H1 (cell line): ENCODE measurements at regions not wholly inside any gene's neighbourhood (a gene's known extent, or its start where the extent isn't known, plus 50 kb on each side); places are given as distances from the start of the nearest gene placed in this dataset.

Source experiments
- CTCF ChIA-PET: fragments of 300-600 bp; sonication (Branson Sonifier 250); formaldehyde crosslinking; loops from one replicate; lab custom pipeline; 2021; ENCODE audit not compliant: partially characterized antibody; lab: Charles Lee
- POLR2A ChIA-PET: fragments of 300-600 bp; sonication (Branson Sonifier 250); formaldehyde crosslinking; loops from one replicate; lab custom pipeline; 2021; ENCODE audit warnings: inconsistent platforms; ENCODE audit not compliant: partially characterized antibody; lab: Charles Lee
- DNase-seq, 2 experiments: peaks; one replicate each; pipeline versions ENCODE4 v3.0.0 to v3.0.0-alpha.2; 2010 to 2022; ENCODE audit warnings: low spot score in 2 of 2, low read depth in 1 of 2, mixed read lengths in 1 of 2
- FAIRE-seq: peaks from 2 replicates; lab custom pipeline; 2011; peaks lifted over from hg19 to GRCh38; lab: Jason Lieb, UNC
- H2AFZ ChIP-seq: 2 replicates; pipeline ENCODE4 v1.8.1; 2012; ENCODE audit warnings: low read length, inconsistent platforms
- H2AK5ac ChIP-seq: 2 replicates; pipeline ENCODE4 v1.6.1; 2013; ENCODE audit warnings: low read depth, low read length
- H2BK120ac ChIP-seq: replicated peaks from 2 replicates; pipeline ENCODE3; 2013; ENCODE audit warnings: low read depth, low read length, inconsistent platforms
- H2BK12ac ChIP-seq: 2 replicates; pipeline ENCODE4 v1.6.1; 2013; ENCODE audit warnings: low read depth, low read length
- H2BK15ac ChIP-seq: 2 replicates; pipeline ENCODE4 v1.6.1; 2013; ENCODE audit warnings: low read length
- H2BK20ac ChIP-seq: 2 replicates; pipeline ENCODE4 v1.6.1; 2013; ENCODE audit warnings: low read length
- H2BK5ac ChIP-seq: 2 replicates; pipeline ENCODE4 v1.6.1; 2013; ENCODE audit warnings: low read depth, low read length
- H3K14ac ChIP-seq: 2 replicates; pipeline ENCODE4 v1.6.1; 2013; ENCODE audit warnings: inconsistent platforms; ENCODE audit not compliant: insufficient read length
- H3K18ac ChIP-seq: 2 replicates; pipeline ENCODE4 v1.6.1; 2013; ENCODE audit warnings: low read length; ENCODE audit errors: extremely low read depth
- H3K23ac ChIP-seq: 2 replicates; pipeline ENCODE4 v1.6.1; 2013; ENCODE audit warnings: inconsistent platforms; ENCODE audit not compliant: insufficient read length
- H3K23me2 ChIP-seq: 2 replicates; pipeline ENCODE4 v1.6.1; 2013; ENCODE audit warnings: low read depth, low read length
- H3K27ac ChIP-seq: 2 replicates; pipeline ENCODE4 v1.6.1; 2011; ENCODE audit warnings: low read depth, low read length, inconsistent platforms
- H3K27me3 ChIP-seq, 4 experiments: replicated peaks in 1 of 4; 1 replicate in 1 of 4; 2 replicates in 3 of 4; pipeline versions ENCODE4 v1.6.1 to v1.8.1; 2011 to 2013; ENCODE audit warnings: low read length in 3 of 4, mild to moderate bottlenecking in 3 of 4, inconsistent platforms in 2 of 4, mixed read lengths in 2 of 4, moderate library complexity in 1 of 4; ENCODE audit not compliant: control insufficient read depth in 3 of 4, insufficient read depth in 3 of 4; ENCODE audit errors: extremely low read depth in 1 of 4
- H3K36me3 ChIP-seq, 4 experiments: 2 replicates each; pipeline versions ENCODE4 v1.6.1 to v1.8.1; 2011 to 2013; ENCODE audit warnings: mild to moderate bottlenecking in 4 of 4, low read length in 3 of 4, moderate library complexity in 2 of 4, control low read depth in 1 of 4, inconsistent platforms in 1 of 4; ENCODE audit not compliant: insufficient read depth in 4 of 4, control insufficient read depth in 2 of 4
- H3K4ac ChIP-seq: replicated peaks from 2 replicates; pipeline ENCODE3; 2013; ENCODE audit warnings: low read length, low read depth, mixed read lengths, inconsistent platforms; ENCODE audit not compliant: insufficient read length
- H3K4me1 ChIP-seq, 4 experiments: replicated peaks in 1 of 4; 1 replicate in 1 of 4; 2 replicates in 3 of 4; pipeline versions ENCODE4 v1.6.1 to v1.8.1; 2011 to 2013; ENCODE audit warnings: low read length in 3 of 4, inconsistent platforms in 2 of 4, mixed read lengths in 1 of 4; ENCODE audit not compliant: insufficient read depth in 4 of 4, control insufficient read depth in 3 of 4
- H3K4me2 ChIP-seq, 2 experiments: 2 replicates each; pipeline versions ENCODE4 v1.6.1 to v1.8.1; 2011 to 2013; ENCODE audit warnings: low read depth in 2 of 2, low read length in 2 of 2, control low read depth in 1 of 2, inconsistent platforms in 1 of 2, mild to moderate bottlenecking in 1 of 2; ENCODE audit not compliant: insufficient read depth in 1 of 2
- H3K4me3 ChIP-seq, 4 experiments: fragments of 200-600, 300-600 bp in 1 of 4; sonication (generic), shearing (Covaris generic), sonication (Bioruptor Twin) in 1 of 4; 2 replicates each; pipeline versions ENCODE4 v1.5.1 to v1.8.1; 2011 to 2016; ENCODE audit warnings: low read length in 4 of 4, low read depth in 3 of 4, control low read depth in 2 of 4, inconsistent platforms in 2 of 4, mild to moderate bottlenecking in 2 of 4, mixed read lengths in 1 of 4, moderate library complexity in 1 of 4; ENCODE audit not compliant: insufficient read depth in 2 of 4; ENCODE audit errors: extremely low read depth in 1 of 4
- H3K56ac ChIP-seq: replicated peaks from 2 replicates; pipeline ENCODE3; 2013; ENCODE audit warnings: low read depth, mild to moderate bottlenecking, mixed read lengths, low read length, inconsistent platforms; ENCODE audit not compliant: insufficient read length
- H3K79me1 ChIP-seq: 2 replicates; pipeline ENCODE4 v1.6.1; 2013; ENCODE audit warnings: low read depth, low read length, control low read depth
- H3K79me2 ChIP-seq, 2 experiments: 2 replicates each; pipeline versions ENCODE4 v1.6.1 to v1.8.1; 2012 to 2013; ENCODE audit warnings: low read length in 2 of 2, mild to moderate bottlenecking in 2 of 2, inconsistent platforms in 1 of 2; ENCODE audit not compliant: insufficient read depth in 2 of 2, control insufficient read depth in 1 of 2
- H3K9ac ChIP-seq, 4 experiments: replicated peaks in 1 of 4; 1 replicate in 1 of 4; 2 replicates in 3 of 4; pipeline versions ENCODE4 v1.6.1 to v1.8.1; 2011 to 2013; ENCODE audit warnings: low read depth in 3 of 4, low read length in 3 of 4, control low read depth in 2 of 4, mild to moderate bottlenecking in 2 of 4, moderate library complexity in 2 of 4, inconsistent platforms in 1 of 4; ENCODE audit errors: extremely low read depth in 1 of 4
- H3K9me3 ChIP-seq, 2 experiments: 2 replicates each; pipeline versions ENCODE4 v1.6.1 to v1.8.1; 2012 to 2013; ENCODE audit warnings: mild to moderate bottlenecking in 2 of 2, moderate library complexity in 2 of 2, control low read depth in 1 of 2, inconsistent platforms in 1 of 2, low read depth in 1 of 2, low read length in 1 of 2, mixed read lengths in 1 of 2; ENCODE audit not compliant: insufficient read depth in 2 of 2
- H4K20me1 ChIP-seq, 2 experiments: replicated peaks in 1 of 2; 2 replicates each; pipeline versions ENCODE3 to v1.8.1; 2011 to 2013; ENCODE audit warnings: inconsistent platforms in 2 of 2, low read length in 2 of 2, mild to moderate bottlenecking in 1 of 2; ENCODE audit not compliant: insufficient read depth in 2 of 2, control insufficient read depth in 1 of 2
- H4K5ac ChIP-seq: 2 replicates; pipeline ENCODE4 v1.6.1; 2013; ENCODE audit warnings: low read length, low read depth, mixed read lengths, inconsistent platforms; ENCODE audit not compliant: insufficient read length
- H4K8ac ChIP-seq: 2 replicates; pipeline ENCODE4 v1.8.0; 2013; ENCODE audit warnings: mild to moderate bottlenecking, moderate library complexity, low read length, inconsistent platforms; ENCODE audit not compliant: insufficient read depth; ENCODE audit errors: extremely low read depth
- H4K91ac ChIP-seq: replicated peaks from 2 replicates; pipeline ENCODE3; 2013; ENCODE audit warnings: low read length, mixed read lengths, inconsistent platforms; ENCODE audit not compliant: insufficient read length
- CBX8 ChIP-seq: fragments of 300-800, 300-1000 bp; sonication (generic); IDR thresholded peaks from 2 replicates; pipeline ENCODE4 v1.7.1; 2016; ENCODE audit warnings: low read depth, low read length, borderline replicate concordance
- EGR1 ChIP-seq: IDR thresholded peaks from 2 replicates; pipeline ENCODE4 v1.6.1; 2011; ENCODE audit warnings: low read depth, low read length, borderline replicate concordance
- KDM5A ChIP-seq: fragments of 200-600 bp; IDR thresholded peaks from 2 replicates; pipeline ENCODE4 v1.7.1; 2012; ENCODE audit warnings: mild to moderate bottlenecking, low read length, inconsistent platforms, mixed read lengths
- NANOG ChIP-seq: IDR thresholded peaks from 2 replicates; pipeline ENCODE4 v1.6.1; 2011; ENCODE audit warnings: low read length, low read depth, mild to moderate bottlenecking, inconsistent platforms; ENCODE audit not compliant: insufficient read depth, poor library complexity, severe bottlenecking
- SRF ChIP-seq: IDR thresholded peaks from 2 replicates; pipeline ENCODE4 v1.6.1; 2011; ENCODE audit warnings: mild to moderate bottlenecking, low read depth, low read length, moderate library complexity
- WGBS, 2 experiments: shearing (Covaris generic) in 1 of 2; methylation state at CpG; one replicate each; pipeline versions ENCODE4 v1.1.6 to v1.1.7; 2013 to 2015; ENCODE audit warnings: low lambda C conversion rate in 2 of 2, mixed read lengths in 2 of 2, inconsistent platforms in 1 of 2, low coverage in 1 of 2, missing lambda C conversion rate in 1 of 2; ENCODE audit not compliant: insufficient replicate concordance in 2 of 2, insufficient coverage in 1 of 2, insufficient read length in 1 of 2; ENCODE audit errors: extremely low coverage in 1 of 2, missing lambda C conversion rate in 1 of 2; 5-methylcytosine and 5-hydroxymethylcytosine counted together

DNA sequence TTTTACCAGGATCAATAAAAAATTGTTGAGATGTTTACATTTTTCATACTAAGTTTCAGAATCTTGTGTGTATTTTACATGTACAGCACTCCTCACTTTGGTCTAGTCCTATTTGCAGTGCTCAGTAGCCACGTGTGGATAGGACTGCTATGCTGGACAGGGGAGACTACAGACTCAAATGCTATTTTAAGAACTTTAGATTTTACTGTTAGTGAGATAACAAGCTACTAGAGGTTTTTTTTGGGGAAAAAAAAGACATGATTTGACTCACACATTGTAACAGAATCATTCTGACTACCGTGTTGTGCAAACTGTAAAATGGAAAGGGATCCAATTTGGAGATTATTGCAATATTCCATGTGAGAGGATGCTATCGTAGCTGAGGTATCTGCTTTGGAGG is 418.9 kb upstream of the PRMT6 start:
- ChIA-PET CTCF (no interaction called here), POLR2A (no interaction called here)
- Histone ChIP-seq H3K4me3 (no peak overlapping the region), H2AK5ac (no peak overlapping the region), H4K20me1 (no peaks in the 10 kb centered on the region), H3K4ac (no peak overlapping the region), H3K4me1 (no peaks in the 10 kb centered on the region), H4K91ac (no peak overlapping the region), H3K23me2 (no peaks in the 10 kb centered on the region), H4K5ac (no peak overlapping the region), H4K8ac (no peak overlapping the region), H3K14ac (no peak overlapping the region), H2BK20ac (no peak overlapping the region), H2BK120ac (no peak overlapping the region), H3K79me2 (no peaks in the 10 kb centered on the region), H2BK12ac (no peak overlapping the region), H3K36me3 (no peaks in the 10 kb centered on the region), H2BK15ac (no peak overlapping the region), H3K9me3 (no peaks in the 10 kb centered on the region), H3K79me1 (no peaks in the 10 kb centered on the region), H3K23ac (no peak overlapping the region), H2AFZ (no peak overlapping the region), H3K18ac (no peak overlapping the region), H3K4me2 (no peak overlapping the region), H2BK5ac (no peak overlapping the region), H3K9ac (no peak overlapping the region), H3K27me3 (no peaks in the 10 kb centered on the region), H3K56ac (no peak overlapping the region), H3K27ac (no peak overlapping the region)
- 89% methylated on average over 3 of the region's 3 CpGs; no CpG with 5 or more reads in 1 of the 2 experiments for WGBS, 2 experiments
- TF ChIP-seq SRF (no peak), NANOG (no peak), KDM5A (no peak), CBX8 (no peak), EGR1 (no peak)
- FAIRE-seq (no peak), DNase-seq (no peak)
